ENCODE measurements at regions not wholly inside any gene's neighbourhood (a gene's known extent, or its start where the extent isn't known, plus 50 kb on each side); places are given as distances from the start of the nearest gene placed in this dataset.

DNA sequence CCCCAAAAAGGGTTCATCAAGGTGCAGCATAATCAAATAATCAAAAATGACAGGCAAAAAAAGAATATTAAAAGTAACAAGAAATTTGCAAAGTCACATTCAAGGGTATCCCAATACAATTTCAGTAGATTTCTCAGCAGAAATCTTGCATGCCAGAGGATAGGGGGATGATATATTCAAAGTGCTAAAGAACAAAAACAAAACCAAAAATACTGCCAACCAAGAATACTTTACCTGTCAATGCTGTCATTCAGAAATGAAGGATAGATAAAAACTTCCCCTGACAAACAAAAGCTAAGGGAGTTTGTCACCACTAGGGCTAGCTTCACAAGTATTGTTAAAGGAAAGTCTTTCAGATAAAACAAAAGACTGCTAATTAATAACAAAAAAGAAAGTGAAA lies 68.7 kb upstream of the EDIL3 start:
- no peak for ATAC-seq

DNA sequence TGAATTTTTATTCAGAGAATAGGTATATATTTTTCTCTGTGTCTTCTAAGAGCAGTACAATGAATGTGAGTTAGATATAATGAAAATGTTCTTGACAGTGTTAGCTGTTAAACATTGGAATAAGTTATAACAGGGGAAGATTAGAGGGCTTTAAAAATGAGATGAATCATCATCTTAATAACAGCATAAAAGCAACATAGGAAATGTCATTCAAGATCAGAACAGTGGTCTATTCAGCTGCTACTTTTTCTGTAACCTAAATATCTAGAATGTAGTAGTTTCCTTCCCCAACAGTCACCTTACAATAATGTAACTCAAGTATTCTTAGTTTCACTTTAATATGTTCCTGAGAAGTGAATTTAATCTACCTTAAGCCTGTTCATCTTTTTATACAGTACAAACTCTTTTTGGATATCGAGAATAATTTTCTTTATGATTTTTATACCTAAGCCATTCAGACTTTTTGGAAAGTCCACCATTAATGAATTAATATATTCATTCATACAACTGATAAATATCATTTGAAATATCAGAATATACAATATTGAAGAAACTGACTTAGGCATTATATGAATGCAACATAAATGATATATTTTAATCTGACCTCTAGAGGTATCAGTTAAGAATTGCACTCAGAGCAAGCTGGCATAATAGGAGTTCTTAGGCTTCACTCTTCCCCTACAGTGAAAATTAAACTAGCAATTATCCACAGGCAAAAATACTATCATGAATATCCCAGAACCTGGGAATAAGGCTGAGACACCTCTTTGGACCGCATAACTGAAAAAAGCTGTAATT lies 66.1 kb upstream of the EDIL3 start:
- Histone ChIP-seq H3K4me3 (no peak overlapping the region), H3K9me3 (peaks cover 0 to 31% (median 15%) of the 10 kb centered on the region in 11 donors), H3K36me3 (no peaks in the 10 kb centered on the region), H3K4me1 (no peaks in the 10 kb centered on the region), H3K27ac (no peak overlapping the region), H3K27me3 (no peaks in the 10 kb centered on the region)
- WGBS, 2 donors: 93 to 94% methylated on average over 2 of the region's 2 CpGs
- intact Hi-C loops (cut with DNase I): no loop called here
- TF ChIP-seq, protein P1, sequence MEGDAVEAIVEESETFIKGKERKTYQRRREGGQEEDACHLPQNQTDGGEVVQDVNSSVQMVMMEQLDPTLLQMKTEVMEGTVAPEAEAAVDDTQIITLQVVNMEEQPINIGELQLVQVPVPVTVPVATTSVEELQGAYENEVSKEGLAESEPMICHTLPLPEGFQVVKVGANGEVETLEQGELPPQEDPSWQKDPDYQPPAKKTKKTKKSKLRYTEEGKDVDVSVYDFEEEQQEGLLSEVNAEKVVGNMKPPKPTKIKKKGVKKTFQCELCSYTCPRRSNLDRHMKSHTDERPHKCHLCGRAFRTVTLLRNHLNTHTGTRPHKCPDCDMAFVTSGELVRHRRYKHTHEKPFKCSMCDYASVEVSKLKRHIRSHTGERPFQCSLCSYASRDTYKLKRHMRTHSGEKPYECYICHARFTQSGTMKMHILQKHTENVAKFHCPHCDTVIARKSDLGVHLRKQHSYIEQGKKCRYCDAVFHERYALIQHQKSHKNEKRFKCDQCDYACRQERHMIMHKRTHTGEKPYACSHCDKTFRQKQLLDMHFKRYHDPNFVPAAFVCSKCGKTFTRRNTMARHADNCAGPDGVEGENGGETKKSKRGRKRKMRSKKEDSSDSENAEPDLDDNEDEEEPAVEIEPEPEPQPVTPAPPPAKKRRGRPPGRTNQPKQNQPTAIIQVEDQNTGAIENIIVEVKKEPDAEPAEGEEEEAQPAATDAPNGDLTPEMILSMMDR (IDR thresholded peaks at IDR 0.05): peak in 7 of 9 donors; percentile 14 to 45 (median 20)
- DNase-seq (no peak), ATAC-seq (no peak)

More for the DNA sequence above, 68.7 kb upstream of the EDIL3 start:
- H3K4me1 ChIP-seq: no peaks in the 10 kb centered on the region
- H3K9me3 ChIP-seq: peaks cover 0 to 31% (median 15%) of the 10 kb centered on the region in 11 donors
- no peaks in the 10 kb centered on the region for H3K36me3 ChIP-seq
- H3K4me3 ChIP-seq: no peak overlapping the region
- intact Hi-C loops (cut with DNase I): no loop called here
- no peak overlapping the region for H3K27ac ChIP-seq
- H3K27me3 ChIP-seq: no peaks in the 10 kb centered on the region
- TF ChIP-seq, protein P1 (IDR thresholded peaks at IDR 0.05): no peak
- no peak for DNase-seq

GRCh38 chr5:84445049-84445685 lies 60.5 kb upstream of the EDIL3 start:
- no peaks in the 10 kb centered on the region for H3K4me1 ChIP-seq
- H3K9me3 ChIP-seq: peaks cover 0 to 14% (median 0%) of the 10 kb centered on the region in 11 donors
- no peaks in the 10 kb centered on the region for H3K36me3 ChIP-seq
- H3K27me3 ChIP-seq: no peaks in the 10 kb centered on the region
- H3K4me3 ChIP-seq: no peak overlapping the region
- TF ChIP-seq, protein P1 (IDR thresholded peaks at IDR 0.05): no peak
- intact Hi-C loops (cut with DNase I): no loop called here
- 66 to 76% methylated on average over 2 of the region's 2 CpGs for WGBS, 2 donors
- ATAC-seq: no peak
- DNase-seq: no peak
- no peak overlapping the region for H3K27ac ChIP-seq

- H3K36me3 ChIP-seq: no peaks in the 10 kb centered on the region
- TF ChIP-seq, protein P1 (IDR thresholded peaks at IDR 0.05): no peak
- intact Hi-C loops (cut with DNase I): no loop called here
- ATAC-seq (no peak), DNase-seq (no peak)
- peaks cover 0 to 14% (median 0%) of the 10 kb centered on the region in 11 donors for H3K9me3 ChIP-seq
- 89 to 93% methylated on average over 1 of the region's 1 CpG for WGBS, 2 donors
- H3K27me3 ChIP-seq: no peaks in the 10 kb centered on the region
- no peak overlapping the region for H3K4me3 ChIP-seq
- no peaks in the 10 kb centered on the region for H3K4me1 ChIP-seq
- no peak overlapping the region for H3K27ac ChIP-seq
These were observed 53.8 kb upstream of the EDIL3 start for GRCh38 chr5:84438456-84438855.
